HG02759 (cell line): ENCODE measurements at regions not wholly inside any gene's neighbourhood (a gene's known extent, or its start where the extent isn't known, plus 50 kb on each side); places are given as distances from the start of the nearest gene placed in this dataset.

Experiments
- ATAC-seq: cut with Tn5 transposase; IDR thresholded peaks from one replicate; pipeline ENCODE4 v1.9.1; 2021; ENCODE audit warnings: mild to moderate bottlenecking, moderate library complexity; ENCODE audit not compliant: unreplicated experiment

DNA sequence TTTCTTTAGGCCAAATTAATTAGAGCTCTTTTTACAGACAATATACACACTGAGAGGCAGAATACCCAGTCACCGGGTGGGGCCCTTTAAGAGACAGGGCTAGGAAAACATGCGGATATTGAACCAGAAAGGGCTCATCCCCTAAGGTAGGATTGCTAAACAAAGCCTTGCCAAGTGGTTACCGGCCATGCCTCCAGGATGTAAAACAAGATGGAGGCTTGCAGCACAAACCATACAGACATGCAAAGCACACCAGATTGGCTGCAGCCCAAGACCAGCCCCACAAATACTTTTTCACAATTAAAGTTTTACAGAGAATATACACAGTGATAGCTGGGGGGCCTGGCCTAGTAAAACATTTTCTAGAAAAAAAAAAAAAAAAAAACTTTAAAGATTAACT lies 210.0 kb downstream of the KLHL4 start:
- no peak for ATAC-seq

- no peak for ATAC-seq
These were observed 210.4 kb downstream of the KLHL4 start for GRCh38 chrX:87728024-87728423.

- no peak for ATAC-seq
These were observed 210.9 kb downstream of the KLHL4 start for GRCh38 chrX:87728459-87728858.

DNA sequence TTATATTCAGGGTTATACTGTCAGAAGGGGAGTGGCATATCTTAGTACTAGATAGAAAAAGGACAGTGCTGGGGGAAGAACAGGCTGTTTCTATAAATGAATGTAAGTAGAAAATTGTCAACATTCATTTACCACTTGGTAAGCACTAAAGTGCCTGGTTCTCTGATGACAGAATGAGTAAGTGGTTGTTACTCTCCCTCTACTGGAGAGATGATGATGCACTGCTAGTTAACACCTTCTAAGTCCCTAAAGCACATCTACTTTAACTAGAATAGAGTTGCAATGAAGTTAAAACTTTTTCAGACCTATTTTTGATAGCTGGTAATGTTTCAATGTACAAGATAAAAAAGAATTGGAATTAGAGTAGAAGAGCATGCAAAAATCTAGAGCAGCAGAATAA lies 214.5 kb downstream of the KLHL4 start:
- ATAC-seq, result no peak

- ATAC-seq, result no peak
These were observed 219.0 kb downstream of the KLHL4 start for GRCh38 chrX:87736576-87736975.

- ATAC-seq, result no peak
These were observed 226.8 kb downstream of the KLHL4 start for GRCh38 chrX:87744391-87744790.

DNA sequence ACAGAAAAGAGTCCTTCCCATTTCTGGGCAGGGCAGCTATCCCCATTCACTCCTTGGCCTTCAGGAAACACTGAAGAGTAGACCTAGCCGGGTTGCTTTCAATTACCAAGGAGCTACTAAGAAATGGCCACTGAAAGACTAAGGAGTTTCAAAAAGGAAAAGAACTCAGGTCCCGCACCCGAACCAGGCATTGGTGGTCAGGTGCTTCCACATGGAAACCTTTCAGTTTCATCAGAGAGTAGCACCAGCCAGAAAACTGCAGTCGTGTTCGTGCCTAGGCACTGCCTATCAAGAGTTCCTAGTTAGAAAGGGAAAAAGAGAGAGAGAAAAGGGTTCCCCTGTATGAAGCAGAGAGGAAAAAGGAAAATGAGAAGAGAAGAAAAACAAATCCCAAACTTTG lies 237.9 kb downstream of the KLHL4 start:
- ATAC-seq, result no peak

DNA sequence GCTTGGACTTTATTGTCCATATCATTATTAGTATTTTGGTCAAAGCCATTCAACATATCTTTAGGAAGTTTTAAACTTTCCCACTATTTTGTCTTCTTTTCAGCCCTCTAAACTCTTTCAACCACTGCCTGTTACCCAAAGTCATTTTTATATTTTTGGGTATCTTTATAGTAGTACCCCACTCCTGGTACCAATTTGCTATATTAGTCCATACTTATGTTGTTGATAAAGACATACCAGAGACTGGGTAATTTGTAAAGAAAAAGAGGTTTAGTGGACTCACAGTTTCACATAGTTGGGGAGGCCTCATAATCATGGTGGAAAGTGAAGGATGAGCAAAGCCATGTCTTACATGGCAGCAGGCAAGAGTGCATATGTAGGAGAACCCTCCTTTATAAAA lies 271.4 kb downstream of the KLHL4 start:
- ATAC-seq, result no peak

DNA sequence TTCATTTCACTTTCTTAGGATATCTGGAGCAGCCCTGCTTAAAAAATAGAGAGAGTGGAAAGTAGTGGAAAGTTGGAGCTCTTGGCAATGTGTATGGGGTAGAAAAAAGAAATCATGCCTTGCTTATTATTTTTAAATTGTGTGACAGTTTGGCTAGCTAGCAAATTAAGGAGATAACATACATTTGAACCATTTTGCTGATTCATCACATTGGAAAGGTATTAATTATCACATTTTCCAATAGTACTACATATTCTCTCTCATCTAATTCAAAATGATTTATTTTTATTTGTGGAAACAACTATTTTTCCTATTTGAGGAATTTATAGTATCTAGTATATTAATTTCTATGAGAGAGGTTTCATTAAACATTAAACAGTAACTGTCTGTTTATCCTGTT lies 280.4 kb downstream of the KLHL4 start:
- ATAC-seq, result no peak

GRCh38 chrX:87805829-87806490 lies 288.4 kb downstream of the KLHL4 start:
- no peak for ATAC-seq

DNA sequence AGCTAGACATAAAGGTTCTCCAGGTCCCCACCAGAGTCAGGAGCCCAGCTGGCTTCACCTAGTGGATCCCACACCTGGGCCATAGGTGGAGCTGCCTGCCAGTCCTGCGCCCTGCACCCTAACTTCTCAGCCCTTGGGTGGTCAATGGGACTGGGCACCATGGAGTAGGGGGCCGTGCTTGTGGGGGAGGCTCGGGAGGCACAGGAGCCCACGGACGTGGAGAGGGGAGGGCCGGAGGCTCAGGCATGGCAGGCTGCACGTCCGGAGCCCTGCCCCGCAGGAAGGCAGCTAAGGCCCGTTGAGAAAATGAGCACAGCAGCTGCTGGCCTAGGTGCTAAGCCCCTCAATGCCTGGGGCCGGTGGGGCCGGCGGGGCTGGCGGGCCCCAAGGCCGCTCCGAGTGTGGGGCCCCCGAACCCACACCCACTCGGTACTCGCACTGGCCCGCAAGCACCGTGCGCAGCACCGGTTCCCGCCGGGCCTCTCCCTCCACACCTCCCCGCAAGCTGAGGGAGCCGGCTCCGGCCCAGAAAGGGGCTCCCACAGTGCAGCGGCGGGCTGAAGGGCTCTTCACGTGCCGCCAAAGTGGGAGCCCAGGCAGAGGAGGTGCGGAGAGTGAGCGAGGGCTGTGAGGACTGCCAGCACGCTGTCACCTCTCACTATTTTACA lies 291.1 kb downstream of the KLHL4 start:
- no peak for ATAC-seq

DNA sequence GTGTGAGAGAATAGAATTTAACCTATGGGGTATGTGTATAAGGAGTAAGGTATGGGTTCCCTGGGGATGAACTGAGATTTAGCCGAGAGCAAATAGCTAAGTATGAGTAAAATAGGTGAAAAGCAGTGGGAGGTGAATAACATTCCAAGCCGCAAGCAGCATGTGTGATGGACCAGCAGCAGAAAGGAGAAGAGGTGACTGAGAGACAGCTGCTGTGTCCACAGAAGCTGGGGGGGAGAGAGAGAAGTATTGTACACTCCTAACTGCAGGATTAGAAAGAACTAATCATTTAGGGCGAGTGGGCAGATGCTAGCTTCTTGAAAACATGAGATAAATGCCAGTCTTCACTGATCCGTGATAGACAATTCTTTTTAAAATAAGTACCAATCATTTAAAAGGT lies 296.0 kb downstream of the KLHL4 start:
- no peak for ATAC-seq

GRCh38 chrX:87846956-87847355 lies 329.4 kb downstream of the KLHL4 start:
- ATAC-seq, result no peak

GRCh38 chrX:87873347-87873941 lies 355.8 kb downstream of the KLHL4 start:
- peak; percentile 74 for ATAC-seq

DNA sequence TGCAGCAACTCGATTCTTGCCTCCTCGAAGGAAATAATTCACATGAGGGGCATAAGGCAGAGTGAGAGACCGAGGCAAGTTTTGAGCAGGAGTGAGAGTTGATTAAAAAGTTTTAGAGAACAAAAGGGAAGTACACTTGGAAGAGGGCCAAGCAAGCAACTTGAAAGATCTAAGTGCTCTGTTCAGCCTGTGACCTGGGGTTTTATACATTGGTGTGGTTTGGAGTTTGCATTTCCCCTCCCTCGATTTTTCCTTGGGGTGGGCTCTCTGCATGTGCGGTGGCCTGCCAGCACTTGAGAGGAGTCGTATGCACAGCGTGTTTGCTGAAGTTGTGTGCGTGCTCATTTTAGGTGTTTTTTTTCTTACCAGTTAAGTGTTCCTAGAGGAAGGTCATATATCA lies 356.4 kb downstream of the KLHL4 start:
- ATAC-seq, result peak; percentile 61

DNA sequence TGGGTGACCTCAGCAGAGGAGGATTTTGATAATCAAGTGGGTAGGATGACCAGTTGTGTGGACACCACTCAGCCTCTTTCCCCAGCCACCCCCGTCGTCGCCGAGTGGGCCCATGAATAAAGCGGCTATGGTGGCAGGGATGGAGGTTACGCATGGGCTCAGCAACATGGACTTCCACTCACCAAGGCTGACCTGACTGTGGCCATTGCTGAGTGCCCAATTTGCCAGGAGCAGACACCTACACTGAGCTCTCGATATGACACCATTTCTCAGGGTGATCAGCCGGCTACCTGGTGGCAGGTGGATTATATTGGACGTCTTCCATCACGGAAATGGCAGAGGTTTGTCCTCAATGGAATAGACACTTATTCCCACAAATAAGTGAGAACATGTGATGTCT lies 361.3 kb downstream of the KLHL4 start:
- no peak for ATAC-seq

DNA sequence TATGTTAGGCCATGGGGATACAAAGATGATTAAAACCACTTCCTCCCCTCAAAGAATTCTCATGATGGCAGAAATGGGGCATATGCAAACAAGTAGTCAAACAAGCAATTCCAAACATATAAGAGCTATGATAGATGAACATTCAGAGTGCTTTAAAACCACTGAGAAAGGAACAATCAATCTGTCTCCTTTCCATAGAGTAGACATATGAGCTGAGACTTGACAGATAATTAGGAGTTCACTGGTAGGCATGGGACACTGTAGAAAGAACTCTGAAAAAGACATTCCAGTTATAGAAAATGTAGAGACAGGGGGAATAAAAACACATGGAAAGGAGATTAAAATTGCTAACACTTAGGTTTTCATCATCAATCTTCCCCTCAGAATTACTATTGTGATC lies 372.8 kb downstream of the KLHL4 start:
- no peak for ATAC-seq

DNA sequence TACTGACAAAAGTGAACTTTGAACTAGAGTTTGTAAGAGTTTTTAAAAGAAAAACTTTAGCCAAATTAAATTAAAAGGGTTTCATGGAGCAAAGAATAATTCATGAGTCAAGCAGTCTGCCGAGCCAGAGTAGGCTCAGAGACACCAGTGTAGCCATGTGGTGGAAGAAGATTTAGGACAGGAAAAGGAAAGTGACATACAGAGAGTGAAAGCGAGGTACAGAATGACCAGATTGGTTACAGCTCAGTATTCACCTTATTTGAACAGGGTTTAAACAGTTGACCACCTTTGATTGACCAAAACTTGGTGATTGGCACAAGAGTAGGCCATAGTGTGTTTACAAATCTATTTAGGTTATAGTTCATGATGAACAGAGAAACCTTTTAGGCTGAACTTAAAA lies 377.8 kb downstream of the KLHL4 start:
- no peak for ATAC-seq

DNA sequence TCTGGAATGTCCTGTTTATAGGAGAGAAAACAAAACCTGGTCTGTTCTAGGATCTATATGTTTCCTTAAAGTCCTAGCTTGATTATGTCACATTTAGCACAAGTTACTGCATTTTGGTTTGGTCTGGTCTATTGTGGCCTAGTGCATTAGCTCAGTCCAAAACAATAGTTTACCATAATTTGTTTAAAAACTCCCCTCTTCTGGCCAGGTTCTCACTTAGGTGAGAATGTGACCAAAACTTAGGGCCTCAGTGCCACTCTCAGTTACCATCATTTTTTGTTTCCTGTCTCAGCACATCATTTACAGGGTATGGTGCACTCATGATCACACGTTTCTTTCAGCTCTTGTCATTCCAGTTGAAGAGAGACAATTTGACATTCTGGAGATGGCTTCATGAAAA lies 378.5 kb downstream of the KLHL4 start:
- no peak for ATAC-seq

- peak; percentile 80 for ATAC-seq
These were observed 382.8 kb downstream of the KLHL4 start for GRCh38 chrX:87900320-87900908.

GRCh38 chrX:87901060-87901459 lies 383.5 kb downstream of the KLHL4 start:
- ATAC-seq, result no peak

DNA sequence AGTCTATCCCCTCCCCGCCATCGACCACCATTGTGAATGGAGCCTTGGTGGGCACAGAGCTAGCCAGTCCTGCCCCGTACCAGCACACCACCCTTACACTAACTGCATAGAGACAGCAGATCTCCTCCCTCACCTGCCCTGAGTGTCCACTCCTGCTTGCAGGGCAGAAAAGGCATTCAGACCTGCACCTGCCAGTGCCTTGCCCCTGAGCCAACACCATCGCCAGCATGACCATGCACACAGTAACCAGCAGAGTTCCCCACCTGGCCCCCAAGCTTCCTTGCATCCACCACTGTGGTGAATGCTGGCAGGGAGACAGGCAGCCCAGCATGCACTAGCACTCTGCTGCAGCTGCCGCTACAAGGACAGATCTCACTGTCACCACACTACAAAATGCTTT lies 397.1 kb downstream of the KLHL4 start:
- no peak for ATAC-seq
